ENCODE measurements at regions not wholly inside any gene's neighbourhood (a gene's known extent, or its start where the extent isn't known, plus 50 kb on each side); places are given as distances from the start of the nearest gene placed in this dataset.
"Not testable (repeated sequence)": the region's sequence is repeated elsewhere in the genome, so short reads cannot be mapped to it uniquely, and the experiment has no call there.

DNA sequence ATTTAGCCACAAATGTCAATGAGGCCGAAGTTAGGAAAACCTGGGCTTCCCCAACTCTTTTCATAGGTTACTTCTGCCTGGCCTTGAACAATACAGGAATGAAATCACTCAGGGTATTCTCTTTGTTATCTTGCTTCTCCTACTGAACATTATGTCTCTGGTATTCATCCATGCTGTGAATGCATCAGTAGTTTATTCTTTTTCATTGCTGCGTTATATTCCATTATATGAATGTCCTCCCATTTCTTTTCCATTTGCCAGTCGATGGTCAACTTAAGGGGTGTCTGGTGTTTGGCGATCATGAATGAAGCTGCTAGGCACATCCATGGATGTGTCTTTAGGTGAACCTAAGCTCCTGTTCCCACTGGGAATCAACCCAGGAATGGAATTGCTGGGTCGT, 128.3 kb downstream of the CRLF3 start:
- H3K9me3 ChIP-seq (replicated peaks; ENCODE audit: insufficient read depth, low read length): no peaks in the 10 kb centered on the region
- no peak overlapping the region for H3K9ac ChIP-seq (ENCODE audit: low read length)
- H2AFZ ChIP-seq (ENCODE audit: low read length): no peak overlapping the region
- no peaks in the 10 kb centered on the region for H3K79me2 ChIP-seq (ENCODE audit: low read length)
- DNase-seq: no peak
- TF ChIP-seq, protein P1, sequence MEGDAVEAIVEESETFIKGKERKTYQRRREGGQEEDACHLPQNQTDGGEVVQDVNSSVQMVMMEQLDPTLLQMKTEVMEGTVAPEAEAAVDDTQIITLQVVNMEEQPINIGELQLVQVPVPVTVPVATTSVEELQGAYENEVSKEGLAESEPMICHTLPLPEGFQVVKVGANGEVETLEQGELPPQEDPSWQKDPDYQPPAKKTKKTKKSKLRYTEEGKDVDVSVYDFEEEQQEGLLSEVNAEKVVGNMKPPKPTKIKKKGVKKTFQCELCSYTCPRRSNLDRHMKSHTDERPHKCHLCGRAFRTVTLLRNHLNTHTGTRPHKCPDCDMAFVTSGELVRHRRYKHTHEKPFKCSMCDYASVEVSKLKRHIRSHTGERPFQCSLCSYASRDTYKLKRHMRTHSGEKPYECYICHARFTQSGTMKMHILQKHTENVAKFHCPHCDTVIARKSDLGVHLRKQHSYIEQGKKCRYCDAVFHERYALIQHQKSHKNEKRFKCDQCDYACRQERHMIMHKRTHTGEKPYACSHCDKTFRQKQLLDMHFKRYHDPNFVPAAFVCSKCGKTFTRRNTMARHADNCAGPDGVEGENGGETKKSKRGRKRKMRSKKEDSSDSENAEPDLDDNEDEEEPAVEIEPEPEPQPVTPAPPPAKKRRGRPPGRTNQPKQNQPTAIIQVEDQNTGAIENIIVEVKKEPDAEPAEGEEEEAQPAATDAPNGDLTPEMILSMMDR (IDR thresholded peaks at IDR 0.05; ENCODE audit: low read length): no peak
- TF ChIP-seq EZH2 (optimal IDR thresholded peaks at IDR 0.05; ENCODE audit: low read depth, low read length) (no peak), EZH2phosphoT487 (IDR thresholded peaks at IDR 0.05; ENCODE audit: low read length) (no peak)
- H3K4me3 ChIP-seq (ENCODE audit: low read length): no peak overlapping the region
- no peak overlapping the region for H3K4me2 ChIP-seq (ENCODE audit: low read depth, low read length)
- no peaks in the 10 kb centered on the region for H3K36me3 ChIP-seq (replicated peaks; ENCODE audit: insufficient read depth, low read length)
- no peak overlapping the region for H3K27ac ChIP-seq (ENCODE audit: low read length)
- H4K20me1 ChIP-seq (ENCODE audit: insufficient read depth, low read length): no peaks in the 10 kb centered on the region
- H3F3A ChIP-seq (ENCODE audit: insufficient read depth, low read length): no peaks in the 10 kb centered on the region
- H3K4me1 ChIP-seq (ENCODE audit: low read length): no peaks in the 10 kb centered on the region
- no peaks in the 10 kb centered on the region for H3K27me3 ChIP-seq (replicated peaks; ENCODE audit: insufficient read depth, low read length)
- H3K9me2 ChIP-seq (replicated peaks; ENCODE audit: insufficient read depth, low read length): no peaks in the 10 kb centered on the region

DNA sequence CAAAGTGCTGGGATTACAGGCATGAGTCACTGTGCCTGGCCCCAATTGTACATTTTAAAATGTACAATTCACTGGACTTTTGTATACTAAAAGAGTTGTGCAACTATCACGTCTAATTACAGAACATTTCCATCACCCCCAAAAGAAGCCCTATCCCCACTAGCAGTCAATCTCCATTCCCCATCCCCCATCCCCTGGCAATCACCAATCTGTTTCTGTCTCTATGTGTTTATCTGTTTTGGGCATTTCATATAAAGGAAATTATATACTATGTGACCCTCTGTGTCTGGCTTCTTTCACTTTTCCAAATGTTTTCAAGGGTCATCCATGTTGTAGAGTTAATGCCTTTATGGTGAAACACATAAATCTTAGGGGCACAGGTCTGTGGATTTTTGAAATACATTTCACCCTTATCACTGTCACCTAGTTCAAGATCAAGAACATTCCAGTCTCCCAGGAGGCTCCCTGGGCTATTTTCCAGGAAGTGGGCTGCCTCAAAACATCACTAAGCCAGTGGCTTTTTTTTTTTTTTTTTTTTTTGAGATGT, 129.2 kb downstream of the CRLF3 start:
- not testable (repeated sequence) for H3K79me2 ChIP-seq (ENCODE audit: low read length); H3K36me3 ChIP-seq (replicated peaks; ENCODE audit: insufficient read depth, low read length); H4K20me1 ChIP-seq (ENCODE audit: insufficient read depth, low read length); H2AFZ ChIP-seq (ENCODE audit: low read length); H3K9ac ChIP-seq (ENCODE audit: low read length); H3K4me3 ChIP-seq (ENCODE audit: low read length); H3K9me3 ChIP-seq (replicated peaks; ENCODE audit: insufficient read depth, low read length); H3K9me2 ChIP-seq (replicated peaks; ENCODE audit: insufficient read depth, low read length); H3K27ac ChIP-seq (ENCODE audit: low read length); H3F3A ChIP-seq (ENCODE audit: insufficient read depth, low read length); H3K27me3 ChIP-seq (replicated peaks; ENCODE audit: insufficient read depth, low read length); DNase-seq; H3K4me2 ChIP-seq (ENCODE audit: low read depth, low read length); H3K4me1 ChIP-seq (ENCODE audit: low read length)

DNA sequence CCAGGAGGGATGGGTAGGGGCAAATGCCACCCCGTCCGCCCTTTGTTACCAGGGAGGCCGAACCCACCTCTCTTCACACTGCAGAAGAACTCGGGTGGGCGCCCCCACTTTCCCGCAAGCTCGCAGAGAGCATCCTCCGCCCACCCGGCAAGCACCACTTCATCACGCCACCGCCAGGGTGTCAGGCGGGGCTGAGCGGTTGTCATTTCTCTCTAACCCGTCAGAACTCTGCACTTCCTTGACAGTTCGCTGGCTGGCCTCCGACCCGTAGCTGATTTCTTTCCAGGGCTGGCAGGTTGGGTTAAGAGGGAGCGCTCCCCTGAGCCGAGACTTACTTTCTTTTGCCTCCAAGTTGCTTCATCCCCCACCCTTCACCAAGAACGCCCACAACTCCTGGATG, 130.7 kb downstream of the CRLF3 start:
- H3K4me1 ChIP-seq (ENCODE audit: low read length): not testable (repeated sequence)

DNA sequence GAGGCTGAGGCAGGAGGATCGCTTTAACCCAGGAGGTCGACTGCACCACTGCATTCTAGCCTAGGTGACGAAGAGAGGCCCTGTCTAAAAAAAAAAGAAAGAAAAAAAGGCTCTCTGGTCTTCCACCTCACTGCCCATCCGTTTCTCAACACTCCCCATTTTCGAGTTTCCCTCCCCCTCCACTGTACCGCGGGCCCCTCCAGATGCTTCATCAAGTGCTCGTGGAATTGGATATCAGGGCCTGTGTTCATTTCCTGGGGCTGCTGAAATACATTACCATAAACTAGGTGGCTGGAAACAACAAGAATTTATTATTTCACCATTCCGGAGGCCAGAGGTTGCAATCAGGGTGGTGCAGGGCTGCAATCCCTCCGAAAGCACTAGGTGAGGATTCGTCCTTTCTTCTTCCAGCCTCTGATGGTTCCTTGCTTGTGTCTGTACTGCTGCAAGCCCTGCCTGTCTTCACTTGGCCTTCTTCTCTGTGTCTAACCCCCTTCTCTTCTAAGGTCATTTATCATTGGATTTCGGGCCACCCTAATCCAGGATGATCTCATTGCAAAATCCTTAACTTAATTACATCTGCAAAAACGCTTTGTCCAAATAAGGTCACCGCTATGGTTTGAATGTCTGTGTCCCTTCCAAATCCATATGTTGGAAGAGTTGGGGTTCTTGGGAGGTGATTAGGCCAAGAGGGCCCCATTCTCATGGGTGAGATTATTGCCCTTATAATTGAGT, 135.1 kb downstream of the CRLF3 start:
- DNase-seq; H3K4me2 ChIP-seq (ENCODE audit: low read depth, low read length); H4K20me1 ChIP-seq (ENCODE audit: insufficient read depth, low read length); H3K9ac ChIP-seq (ENCODE audit: low read length); H3F3A ChIP-seq (ENCODE audit: insufficient read depth, low read length); H3K36me3 ChIP-seq (replicated peaks; ENCODE audit: insufficient read depth, low read length); H2AFZ ChIP-seq (ENCODE audit: low read length); H3K4me3 ChIP-seq (ENCODE audit: low read length); H3K9me2 ChIP-seq (replicated peaks; ENCODE audit: insufficient read depth, low read length); H3K79me2 ChIP-seq (ENCODE audit: low read length); H3K27me3 ChIP-seq (replicated peaks; ENCODE audit: insufficient read depth, low read length); H3K27ac ChIP-seq (ENCODE audit: low read length); H3K9me3 ChIP-seq (replicated peaks; ENCODE audit: insufficient read depth, low read length); H3K4me1 ChIP-seq (ENCODE audit: low read length): not testable (repeated sequence)

More for the DNA sequence above, 130.7 kb downstream of the CRLF3 start:
- not testable (repeated sequence) for H3K79me2 ChIP-seq (ENCODE audit: low read length); H3K9ac ChIP-seq (ENCODE audit: low read length); H3K27me3 ChIP-seq (replicated peaks; ENCODE audit: insufficient read depth, low read length); H3K4me3 ChIP-seq (ENCODE audit: low read length); H3K9me3 ChIP-seq (replicated peaks; ENCODE audit: insufficient read depth, low read length); H3F3A ChIP-seq (ENCODE audit: insufficient read depth, low read length); H3K4me2 ChIP-seq (ENCODE audit: low read depth, low read length); H2AFZ ChIP-seq (ENCODE audit: low read length); DNase-seq; H4K20me1 ChIP-seq (ENCODE audit: insufficient read depth, low read length); H3K36me3 ChIP-seq (replicated peaks; ENCODE audit: insufficient read depth, low read length); H3K9me2 ChIP-seq (replicated peaks; ENCODE audit: insufficient read depth, low read length); H3K27ac ChIP-seq (ENCODE audit: low read length)
- TF ChIP-seq, protein P1 (IDR thresholded peaks at IDR 0.05; ENCODE audit: low read length): peak; percentile 24; the same call in 1 of the 2 replicates

DNA sequence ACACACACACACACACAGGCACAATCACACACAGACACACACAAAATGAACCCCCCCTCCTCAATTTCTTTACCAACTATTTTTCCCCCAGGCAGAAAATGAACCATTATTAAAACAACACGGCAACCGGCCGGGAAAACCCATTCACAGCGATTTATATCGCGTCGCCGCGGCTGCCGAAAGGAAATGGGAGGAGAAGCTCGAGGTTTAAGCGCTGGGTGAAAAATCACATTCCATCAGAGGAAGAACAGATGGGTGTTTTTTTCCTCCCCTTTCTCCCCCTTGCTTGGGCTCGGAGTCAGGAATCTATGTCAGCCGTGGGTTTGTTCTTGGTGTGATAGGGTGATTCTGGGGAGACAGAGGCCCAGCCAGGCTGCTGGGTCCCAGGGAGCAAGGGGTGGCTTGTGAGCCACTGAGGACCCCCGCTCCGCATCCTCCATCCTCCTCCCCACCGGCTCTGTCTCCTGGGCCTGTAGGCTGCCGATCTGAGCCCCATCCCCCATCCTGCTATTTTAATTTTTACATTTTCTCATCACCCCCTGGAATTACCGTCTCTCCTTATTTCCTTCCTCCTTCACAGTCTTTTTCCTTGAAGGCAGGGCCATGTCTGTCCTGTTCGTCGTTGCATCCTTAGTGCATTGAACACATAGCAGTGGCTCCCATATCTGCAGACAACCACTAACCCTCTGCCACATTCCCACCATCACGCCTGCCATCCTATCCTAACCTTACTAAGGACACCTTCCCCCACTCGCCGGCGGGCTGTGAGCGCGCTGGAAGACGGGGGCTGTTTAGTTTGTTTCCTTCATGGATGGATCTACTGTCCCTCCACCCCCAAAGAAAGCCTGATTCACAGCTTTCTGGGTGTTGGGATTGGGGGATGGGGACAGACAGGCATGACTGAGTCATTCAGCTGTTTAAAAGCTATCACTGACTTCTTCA, 137.7 kb downstream of the CRLF3 start:
- DNase-seq; H3K4me2 ChIP-seq (ENCODE audit: low read depth, low read length); H3K4me3 ChIP-seq (ENCODE audit: low read length): not testable (repeated sequence)

DNA sequence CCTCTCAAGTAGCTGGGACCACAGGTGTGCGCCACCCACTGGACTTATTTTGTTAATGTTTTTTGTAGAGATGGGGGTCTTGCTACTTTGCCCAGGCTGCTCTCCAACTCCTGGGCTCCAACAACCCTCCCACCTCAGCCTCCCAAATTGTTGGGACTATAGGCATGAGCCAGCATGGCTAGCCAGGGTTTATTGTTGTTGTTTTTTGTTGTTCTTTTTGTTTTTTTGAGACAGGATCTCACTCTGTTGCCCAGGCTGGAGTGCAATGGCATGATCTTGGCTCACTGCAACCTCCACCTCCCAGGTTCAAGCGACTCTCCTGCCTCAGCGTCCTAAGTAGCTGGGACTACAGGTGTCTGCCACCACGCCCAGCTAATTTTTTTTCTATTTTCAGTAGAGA, 142.2 kb downstream of the CRLF3 start:
- H3K36me3 ChIP-seq (replicated peaks; ENCODE audit: insufficient read depth, low read length); H3K9me2 ChIP-seq (replicated peaks; ENCODE audit: insufficient read depth, low read length); H3K79me2 ChIP-seq (ENCODE audit: low read length); DNase-seq; H4K20me1 ChIP-seq (ENCODE audit: insufficient read depth, low read length); H3K4me1 ChIP-seq (ENCODE audit: low read length); H2AFZ ChIP-seq (ENCODE audit: low read length); H3K4me3 ChIP-seq (ENCODE audit: low read length); H3F3A ChIP-seq (ENCODE audit: insufficient read depth, low read length); H3K4me2 ChIP-seq (ENCODE audit: low read depth, low read length); H3K9ac ChIP-seq (ENCODE audit: low read length); H3K27ac ChIP-seq (ENCODE audit: low read length); H3K9me3 ChIP-seq (replicated peaks; ENCODE audit: insufficient read depth, low read length); H3K27me3 ChIP-seq (replicated peaks; ENCODE audit: insufficient read depth, low read length): not testable (repeated sequence)

More for the DNA sequence above, 137.7 kb downstream of the CRLF3 start:
- H3K9me3 ChIP-seq (replicated peaks; ENCODE audit: insufficient read depth, low read length); H3K79me2 ChIP-seq (ENCODE audit: low read length); H3K27me3 ChIP-seq (replicated peaks; ENCODE audit: insufficient read depth, low read length); H3K27ac ChIP-seq (ENCODE audit: low read length); H3K9me2 ChIP-seq (replicated peaks; ENCODE audit: insufficient read depth, low read length); H3K4me1 ChIP-seq (ENCODE audit: low read length); H3K9ac ChIP-seq (ENCODE audit: low read length); H3F3A ChIP-seq (ENCODE audit: insufficient read depth, low read length); H4K20me1 ChIP-seq (ENCODE audit: insufficient read depth, low read length); H3K36me3 ChIP-seq (replicated peaks; ENCODE audit: insufficient read depth, low read length); H2AFZ ChIP-seq (ENCODE audit: low read length): not testable (repeated sequence)

All from MM.1S (cell line).